ENCODE measurements at regions not wholly inside any gene's neighbourhood (a gene's known extent, or its start where the extent isn't known, plus 50 kb on each side); places are given as distances from the start of the nearest gene placed in this dataset.

DNA sequence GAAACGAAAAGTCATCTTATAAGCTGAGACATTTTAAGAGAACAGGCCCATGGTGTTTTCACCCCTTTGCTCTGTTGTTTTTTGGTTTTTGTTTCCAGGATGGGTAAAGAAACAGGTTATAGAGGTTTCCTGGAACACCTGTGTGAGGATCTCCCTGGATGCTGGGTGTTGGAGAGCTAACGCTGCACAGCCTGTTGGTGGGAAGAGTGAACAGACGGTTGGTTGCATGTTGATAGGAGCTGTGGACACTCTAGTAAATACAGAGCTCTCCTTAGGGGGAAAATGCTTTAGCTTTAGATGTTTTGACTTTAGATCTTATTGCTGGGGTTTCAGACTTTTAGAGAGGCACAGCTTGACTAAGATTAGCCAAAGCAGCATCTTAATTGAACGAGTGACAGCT, 235.2 kb downstream of the SOX4 start:
- TF ChIP-seq EZH2 (IDR thresholded peaks at IDR 0.05; ENCODE audit: low read length): no peak
- TF ChIP-seq, protein P1, sequence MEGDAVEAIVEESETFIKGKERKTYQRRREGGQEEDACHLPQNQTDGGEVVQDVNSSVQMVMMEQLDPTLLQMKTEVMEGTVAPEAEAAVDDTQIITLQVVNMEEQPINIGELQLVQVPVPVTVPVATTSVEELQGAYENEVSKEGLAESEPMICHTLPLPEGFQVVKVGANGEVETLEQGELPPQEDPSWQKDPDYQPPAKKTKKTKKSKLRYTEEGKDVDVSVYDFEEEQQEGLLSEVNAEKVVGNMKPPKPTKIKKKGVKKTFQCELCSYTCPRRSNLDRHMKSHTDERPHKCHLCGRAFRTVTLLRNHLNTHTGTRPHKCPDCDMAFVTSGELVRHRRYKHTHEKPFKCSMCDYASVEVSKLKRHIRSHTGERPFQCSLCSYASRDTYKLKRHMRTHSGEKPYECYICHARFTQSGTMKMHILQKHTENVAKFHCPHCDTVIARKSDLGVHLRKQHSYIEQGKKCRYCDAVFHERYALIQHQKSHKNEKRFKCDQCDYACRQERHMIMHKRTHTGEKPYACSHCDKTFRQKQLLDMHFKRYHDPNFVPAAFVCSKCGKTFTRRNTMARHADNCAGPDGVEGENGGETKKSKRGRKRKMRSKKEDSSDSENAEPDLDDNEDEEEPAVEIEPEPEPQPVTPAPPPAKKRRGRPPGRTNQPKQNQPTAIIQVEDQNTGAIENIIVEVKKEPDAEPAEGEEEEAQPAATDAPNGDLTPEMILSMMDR (optimal IDR thresholded peaks at IDR 0.05 in 1 of 3, IDR thresholded peaks at IDR 0.05 in 1 of 3, conservative IDR thresholded peaks at IDR 0.05 in 1 of 3; ENCODE audit: extremely low read depth in 1 of 3, insufficient read depth in 2 of 3, low read length in 3 of 3): no peak
- DNase-seq (ENCODE audit: low read depth, low spot score) (no peak), FAIRE-seq (no peak)
- Histone ChIP-seq H3K9ac (ENCODE audit: control insufficient read depth, extremely low read depth, insufficient read depth, low read length) (no peak overlapping the region), H3K4me3 (ENCODE audit: control insufficient read depth in 2 of 3, extremely low read depth in 1 of 3, insufficient read depth in 2 of 3, low read depth in 1 of 3, low read length in 3 of 3) (no peak overlapping the region), H3K4me2 (ENCODE audit: control insufficient read depth, extremely low read depth, insufficient read depth, low read depth, low read length) (no peak overlapping the region), H3K27ac (ENCODE audit: control insufficient read depth, insufficient read depth, low read length) (no peak overlapping the region), H3K36me3 (ENCODE audit: control insufficient read depth in 2 of 2, extremely low read depth in 1 of 2, insufficient read depth in 2 of 2, low read length in 2 of 2) (no peaks in the 10 kb centered on the region), H3K9me1 (ENCODE audit: control insufficient read depth, extremely low read depth, insufficient read depth, low read length) (no peaks in the 10 kb centered on the region), H3K9me3 (ENCODE audit: control insufficient read depth, low read depth, low read length) (no peaks in the 10 kb centered on the region), H4K20me1 (ENCODE audit: control insufficient read depth, extremely low read depth, insufficient read depth, low read length) (no peaks in the 10 kb centered on the region), H3K27me3 (ENCODE audit: control insufficient read depth, extremely low read depth, insufficient read depth, low read length) (no peaks in the 10 kb centered on the region), H3K4me1 (ENCODE audit: control insufficient read depth, extremely low read depth, insufficient read depth, low read length) (peaks cover 2% of the 10 kb centered on the region), H2AFZ (ENCODE audit: control insufficient read depth, low read length) (no peak overlapping the region), H3K79me2 (ENCODE audit: control insufficient read depth, insufficient read depth, low read length) (no peaks in the 10 kb centered on the region)
- dilution Hi-C loops (cut with MboI; ENCODE audit: extremely low pct_ligation_motif_present, low sequenced_read_pairs): no loop called here

DNA sequence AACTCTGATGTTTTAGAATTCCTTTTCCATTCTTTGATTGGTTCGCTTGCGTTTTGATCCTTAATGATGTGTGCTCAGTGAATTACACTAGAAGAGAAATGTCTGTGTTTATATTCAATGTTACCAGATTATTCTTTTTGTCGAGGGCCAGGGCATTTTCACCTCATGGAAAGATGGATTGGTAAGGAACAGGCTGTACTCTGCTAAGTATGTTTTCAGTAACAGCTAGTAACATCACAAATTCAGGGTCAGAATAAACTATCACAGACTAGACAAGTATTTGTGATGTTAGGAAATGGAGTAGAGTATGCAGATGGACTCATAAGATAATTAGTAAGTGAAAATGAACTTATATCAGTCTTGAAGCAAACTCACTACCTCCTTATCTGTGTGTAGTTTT, 235.6 kb downstream of the SOX4 start:
- Histone ChIP-seq H3K9me1 (ENCODE audit: control insufficient read depth, extremely low read depth, insufficient read depth, low read length) (no peaks in the 10 kb centered on the region), H3K4me2 (ENCODE audit: control insufficient read depth, extremely low read depth, insufficient read depth, low read depth, low read length) (no peak overlapping the region), H2AFZ (ENCODE audit: control insufficient read depth, low read length) (no peak overlapping the region), H3K9me3 (ENCODE audit: control insufficient read depth, low read depth, low read length) (no peaks in the 10 kb centered on the region), H3K36me3 (ENCODE audit: control insufficient read depth in 2 of 2, extremely low read depth in 1 of 2, insufficient read depth in 2 of 2, low read length in 2 of 2) (no peaks in the 10 kb centered on the region), H3K27me3 (ENCODE audit: control insufficient read depth, extremely low read depth, insufficient read depth, low read length) (no peaks in the 10 kb centered on the region), H3K9ac (ENCODE audit: control insufficient read depth, extremely low read depth, insufficient read depth, low read length) (no peak overlapping the region), H3K27ac (ENCODE audit: control insufficient read depth, insufficient read depth, low read length) (no peak overlapping the region), H3K79me2 (ENCODE audit: control insufficient read depth, insufficient read depth, low read length) (no peaks in the 10 kb centered on the region), H3K4me1 (ENCODE audit: control insufficient read depth, extremely low read depth, insufficient read depth, low read length) (peaks cover 2% of the 10 kb centered on the region), H3K4me3 (ENCODE audit: control insufficient read depth in 2 of 3, extremely low read depth in 1 of 3, insufficient read depth in 2 of 3, low read depth in 1 of 3, low read length in 3 of 3) (no peak overlapping the region), H4K20me1 (ENCODE audit: control insufficient read depth, extremely low read depth, insufficient read depth, low read length) (no peaks in the 10 kb centered on the region)
- dilution Hi-C loops (cut with MboI; ENCODE audit: extremely low pct_ligation_motif_present, low sequenced_read_pairs): no loop called here
- FAIRE-seq (no peak), DNase-seq (ENCODE audit: low read depth, low spot score) (no peak)
- TF ChIP-seq EZH2 (IDR thresholded peaks at IDR 0.05; ENCODE audit: low read length): no peak
- TF ChIP-seq, protein P1 (optimal IDR thresholded peaks at IDR 0.05 in 1 of 3, IDR thresholded peaks at IDR 0.05 in 1 of 3, conservative IDR thresholded peaks at IDR 0.05 in 1 of 3; ENCODE audit: extremely low read depth in 1 of 3, insufficient read depth in 2 of 3, low read length in 3 of 3): no peak

Measured in keratinocyte (primary cell).